SK-N-SH (cell line): ENCODE measurements at regions not wholly inside any gene's neighbourhood (a gene's known extent, or its start where the extent isn't known, plus 50 kb on each side); places are given as distances from the start of the nearest gene placed in this dataset.

Experiments
- CTCF ChIA-PET: fragments of 300-600, 350-600 bp; formaldehyde crosslinking; extraction: SDS; loops from one replicate; lab custom pipeline; 2021; lab: Yijun Ruan, JAX
- POLR2A ChIA-PET: fragments of 350-600 bp; sonication (Branson Sonifier 250); formaldehyde crosslinking; extraction: SDS; loops from one replicate; lab custom pipeline; 2020; ENCODE audit warnings: antibody characterized with exemption, inconsistent platforms; lab: Yijun Ruan, JAX
- DNase-seq: peaks from one replicate; pipeline ENCODE4 v3.0.0; 2012
- H2AFZ ChIP-seq: fragments of 200-600 bp; sonication (generic); 2 replicates; pipeline ENCODE4 v1.8.1; 2016; ENCODE audit warnings: antibody characterized with exemption, mild to moderate bottlenecking, low read depth
- H3F3A ChIP-seq: fragments of 200-600 bp; sonication (generic); replicated peaks from 2 replicates; pipeline ENCODE3; 2016; ENCODE audit warnings: antibody characterized with exemption, mild to moderate bottlenecking; ENCODE audit not compliant: insufficient read depth
- H3K27ac ChIP-seq, 2 experiments: fragments of 200-500 bp in 1 of 2; fragments of 200-600 bp in 1 of 2; sonication (Bioruptor generic) in 1 of 2; sonication (generic), shearing (Covaris generic) in 1 of 2; 2 replicates each; pipeline versions ENCODE4 v1.5.1 to v1.6.1; 2014 to 2016; ENCODE audit warnings: low read depth in 2 of 2, inconsistent platforms in 1 of 2, low read length in 1 of 2, mild to moderate bottlenecking in 1 of 2, mixed read lengths in 1 of 2
- H3K27me3 ChIP-seq: fragments of 200-600 bp; sonication (generic), shearing (Covaris generic); 2 replicates; pipeline ENCODE4 v1.6.1; 2016; ENCODE audit warnings: mixed run types; ENCODE audit not compliant: insufficient read depth
- H3K36me3 ChIP-seq, 2 experiments: fragments of 200-500 bp in 1 of 2; fragments of 200-600 bp in 1 of 2; sonication (Bioruptor generic) in 1 of 2; sonication (generic) in 1 of 2; replicated peaks in 1 of 2; 2 replicates each; pipeline versions ENCODE3 to v1.5.1; 2014 to 2016; ENCODE audit warnings: low read length in 1 of 2, mild to moderate bottlenecking in 1 of 2; ENCODE audit not compliant: insufficient read depth in 2 of 2, control insufficient read depth in 1 of 2
- H3K4me1 ChIP-seq, 2 experiments: fragments of 200-500 bp in 1 of 2; fragments of 200-600 bp in 1 of 2; sonication (Bioruptor generic) in 1 of 2; sonication (generic), shearing (Covaris generic) in 1 of 2; 2 replicates each; pipeline versions ENCODE4 v1.5.1 to v1.6.1; 2014 to 2016; ENCODE audit warnings: low read depth in 1 of 2, low read length in 1 of 2, mixed run types in 1 of 2; ENCODE audit not compliant: insufficient read depth in 2 of 2, control insufficient read depth in 1 of 2
- H3K4me2 ChIP-seq: fragments of 200-600 bp; sonication (generic), shearing (Covaris generic); 2 replicates; pipeline ENCODE4 v1.6.1; 2017; ENCODE audit warnings: mixed run types
- H3K4me3 ChIP-seq, 2 experiments: fragments of 200-500 bp in 1 of 2; fragments of 200-600 bp in 1 of 2; sonication (Bioruptor generic) in 1 of 2; sonication (generic), shearing (Covaris generic) in 1 of 2; 2 replicates each; pipeline versions ENCODE4 v1.5.1 to v1.8.1; 2014 to 2016; ENCODE audit warnings: low read depth in 2 of 2, inconsistent platforms in 1 of 2, low read length in 1 of 2, mild to moderate bottlenecking in 1 of 2, mixed read lengths in 1 of 2, moderate library complexity in 1 of 2
- H3K79me2 ChIP-seq: fragments of 200-600 bp; sonication (generic); 2 replicates; pipeline ENCODE4 v1.8.1; 2017; ENCODE audit warnings: mild to moderate bottlenecking; ENCODE audit not compliant: insufficient read depth
- H3K9ac ChIP-seq: fragments of 200-600 bp; sonication (generic); 2 replicates; pipeline ENCODE4 v1.6.1; 2017; ENCODE audit warnings: mixed run types
- H3K9me2 ChIP-seq: fragments of 200-600 bp; sonication (generic); 2 replicates; pipeline ENCODE4 v1.6.1; 2017; ENCODE audit warnings: mixed run types
- H3K9me3 ChIP-seq: fragments of 200-600 bp; sonication (generic); 2 replicates; pipeline ENCODE4 v1.6.1; 2017; ENCODE audit warnings: mixed run types, mild to moderate bottlenecking, moderate library complexity
- H4K20me1 ChIP-seq: fragments of 200-600 bp; sonication (generic); 2 replicates; pipeline ENCODE4 v1.6.1; 2017; ENCODE audit warnings: mild to moderate bottlenecking, mixed run types; ENCODE audit not compliant: insufficient read depth
- ELF1 ChIP-seq: IDR thresholded peaks from 2 replicates; pipeline ENCODE4 v1.4.0; 2012
- EP300 ChIP-seq, 2 experiments: IDR thresholded peaks; 2 replicates each; pipeline versions ENCODE4 v1.4.0 to v1.6.1; 2012; ENCODE audit warnings: borderline replicate concordance in 1 of 2, low read depth in 1 of 2, low read length in 1 of 2
- EZH2phosphoT487 ChIP-seq: fragments of 200-600 bp; sonication (generic); IDR thresholded peaks from 2 replicates; pipeline ENCODE4 v1.6.1; 2017; ENCODE audit warnings: low read depth, mixed run types, mild to moderate bottlenecking, antibody characterized with exemption, moderate library complexity, borderline replicate concordance
- FOSL2 ChIP-seq: IDR thresholded peaks from 2 replicates; pipeline ENCODE4 v1.4.0; 2012; ENCODE audit warnings: low read depth, mild to moderate bottlenecking, moderate library complexity, borderline replicate concordance
- FOXM1 ChIP-seq: IDR thresholded peaks from 2 replicates; pipeline ENCODE4 v1.4.0; 2012; ENCODE audit warnings: low read depth, mild to moderate bottlenecking
- GATA2 ChIP-seq: sonication (generic); formaldehyde crosslinking; IDR thresholded peaks from 2 replicates; pipeline ENCODE4 v1.5.0; 2020; ENCODE audit warnings: mild to moderate bottlenecking, missing genetic modification reagents
- JUND ChIP-seq: IDR thresholded peaks from 2 replicates; pipeline ENCODE4 v1.4.0; 2012
- MEF2A ChIP-seq: IDR thresholded peaks from 2 replicates; pipeline ENCODE4 v1.4.0; 2012; ENCODE audit warnings: low read depth, borderline replicate concordance
- NFIC ChIP-seq: IDR thresholded peaks from 2 replicates; pipeline ENCODE4 v1.4.0; 2012; ENCODE audit warnings: borderline replicate concordance
- NRF1 ChIP-seq: IDR thresholded peaks from 2 replicates; pipeline ENCODE4 v1.6.1; 2012; ENCODE audit warnings: low read depth, mild to moderate bottlenecking, low read length
- RCOR1 ChIP-seq: fragments of 150-350 bp; IDR thresholded peaks from 2 replicates; pipeline ENCODE4 v1.6.1; 2017; ENCODE audit warnings: antibody characterized with exemption, low read length
- RFX5 ChIP-seq: IDR thresholded peaks from 2 replicates; pipeline ENCODE4 v1.6.1; 2012; ENCODE audit warnings: mild to moderate bottlenecking, improper control_type of control experiment, low read length
- RXRA ChIP-seq: IDR thresholded peaks from 2 replicates; pipeline ENCODE4 v1.4.0; 2012; ENCODE audit warnings: low read depth, mild to moderate bottlenecking, borderline replicate concordance
- SIN3A ChIP-seq: IDR thresholded peaks from 2 replicates; pipeline ENCODE4 v1.6.1; 2012; ENCODE audit warnings: low read depth, mild to moderate bottlenecking, low read length, moderate library complexity, borderline replicate concordance
- SMC3 ChIP-seq: IDR thresholded peaks from 2 replicates; pipeline ENCODE4 v1.6.1; 2012; ENCODE audit warnings: low read depth, low read length, improper control_type of control experiment
- TAF1 ChIP-seq: IDR thresholded peaks from 2 replicates; pipeline ENCODE4 v1.6.1; 2012; ENCODE audit warnings: low read depth, mild to moderate bottlenecking, low read length, moderate library complexity, borderline replicate concordance
- TCF12 ChIP-seq: IDR thresholded peaks from 2 replicates; pipeline ENCODE4 v1.4.0; 2012
- WGBS: methylation state at CpG from one replicate; pipeline ENCODE4 v1.1.6; 2017; ENCODE audit warnings: low lambda C conversion rate; 5-methylcytosine and 5-hydroxymethylcytosine counted together
- TF ChIP-seq, protein P1 (sequence below): fragments of 150-350 bp; IDR thresholded peaks from 2 replicates; pipeline ENCODE4 v1.6.1; 2017; ENCODE audit warnings: antibody characterized with exemption, low read length, low read depth, borderline replicate concordance
- TF ChIP-seq, protein P2 (sequence below): fragments of 200-600 bp; sonication (generic); IDR thresholded peaks from 2 replicates; pipeline ENCODE4 v1.6.1; 2017; ENCODE audit warnings: antibody characterized with exemption, mild to moderate bottlenecking, moderate library complexity
- TF ChIP-seq, protein P3 (sequence below): IDR thresholded peaks from 2 replicates; pipeline ENCODE4 v1.4.0; 2012; ENCODE audit warnings: low read depth
- TF ChIP-seq, protein P4 (sequence below): IDR thresholded peaks from 2 replicates; pipeline ENCODE4; 2012
- TF ChIP-seq, protein P5 (sequence below): IDR thresholded peaks from 2 replicates; pipeline ENCODE4 v1.4.0; 2012; ENCODE audit warnings: low read depth, borderline replicate concordance

DNA sequence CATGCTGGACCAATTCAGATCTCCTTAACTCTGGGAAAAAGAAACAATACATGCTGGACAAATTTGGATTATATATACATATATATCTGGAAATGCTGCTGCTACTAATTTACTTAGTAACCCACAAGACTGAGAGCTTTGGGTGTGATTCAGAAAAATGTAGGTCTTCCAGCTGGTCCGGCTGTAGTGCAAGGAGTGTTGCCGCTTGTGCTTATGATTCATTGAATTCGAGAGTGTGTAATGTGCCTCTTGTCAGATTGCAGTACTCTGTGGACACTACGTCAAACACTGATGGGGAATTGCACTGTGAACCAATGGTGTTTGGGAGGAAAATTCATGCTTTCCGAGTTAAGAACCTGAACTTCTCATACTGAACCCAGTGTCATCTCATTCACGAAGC, 1155.5 kb downstream of the EPHA7 start:
- no peaks in the 10 kb centered on the region for H3K79me2 ChIP-seq
- no peaks in the 10 kb centered on the region for H3K9me2 ChIP-seq
- no peaks in the 10 kb centered on the region for H3K4me1 ChIP-seq
- H3K27me3 ChIP-seq = no peaks in the 10 kb centered on the region
- H3K9ac ChIP-seq = no peak overlapping the region
- POLR2A ChIA-PET = no interaction called here
- H4K20me1 ChIP-seq = no peaks in the 10 kb centered on the region
- H3F3A ChIP-seq = no peaks in the 10 kb centered on the region
- peaks cover 2% of the 10 kb centered on the region; the same call in 1 of the 2 replicates for H3K9me3 ChIP-seq
- no peak overlapping the region for H3K4me3 ChIP-seq
- no peak for DNase-seq
- H3K4me2 ChIP-seq = no peak overlapping the region
- no peak overlapping the region for H3K27ac ChIP-seq
- 24% methylated on average over 6 of the region's 6 CpGs for WGBS
- TF ChIP-seq, protein P1, sequence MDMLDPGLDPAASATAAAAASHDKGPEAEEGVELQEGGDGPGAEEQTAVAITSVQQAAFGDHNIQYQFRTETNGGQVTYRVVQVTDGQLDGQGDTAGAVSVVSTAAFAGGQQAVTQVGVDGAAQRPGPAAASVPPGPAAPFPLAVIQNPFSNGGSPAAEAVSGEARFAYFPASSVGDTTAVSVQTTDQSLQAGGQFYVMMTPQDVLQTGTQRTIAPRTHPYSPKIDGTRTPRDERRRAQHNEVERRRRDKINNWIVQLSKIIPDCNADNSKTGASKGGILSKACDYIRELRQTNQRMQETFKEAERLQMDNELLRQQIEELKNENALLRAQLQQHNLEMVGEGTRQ = no peak
- no peak for TF ChIP-seq NRF1
- TF ChIP-seq RCOR1 = no peak
- no peak for TF ChIP-seq NFIC
- TF ChIP-seq RFX5 = no peak
- no peak for TF ChIP-seq FOXM1
- TF ChIP-seq RXRA = no peak
- TF ChIP-seq, protein P2, sequence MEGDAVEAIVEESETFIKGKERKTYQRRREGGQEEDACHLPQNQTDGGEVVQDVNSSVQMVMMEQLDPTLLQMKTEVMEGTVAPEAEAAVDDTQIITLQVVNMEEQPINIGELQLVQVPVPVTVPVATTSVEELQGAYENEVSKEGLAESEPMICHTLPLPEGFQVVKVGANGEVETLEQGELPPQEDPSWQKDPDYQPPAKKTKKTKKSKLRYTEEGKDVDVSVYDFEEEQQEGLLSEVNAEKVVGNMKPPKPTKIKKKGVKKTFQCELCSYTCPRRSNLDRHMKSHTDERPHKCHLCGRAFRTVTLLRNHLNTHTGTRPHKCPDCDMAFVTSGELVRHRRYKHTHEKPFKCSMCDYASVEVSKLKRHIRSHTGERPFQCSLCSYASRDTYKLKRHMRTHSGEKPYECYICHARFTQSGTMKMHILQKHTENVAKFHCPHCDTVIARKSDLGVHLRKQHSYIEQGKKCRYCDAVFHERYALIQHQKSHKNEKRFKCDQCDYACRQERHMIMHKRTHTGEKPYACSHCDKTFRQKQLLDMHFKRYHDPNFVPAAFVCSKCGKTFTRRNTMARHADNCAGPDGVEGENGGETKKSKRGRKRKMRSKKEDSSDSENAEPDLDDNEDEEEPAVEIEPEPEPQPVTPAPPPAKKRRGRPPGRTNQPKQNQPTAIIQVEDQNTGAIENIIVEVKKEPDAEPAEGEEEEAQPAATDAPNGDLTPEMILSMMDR = no peak
- TF ChIP-seq ELF1 = no peak
- no peak for TF ChIP-seq SIN3A
- TF ChIP-seq EZH2phosphoT487 = no peak
- no peak for TF ChIP-seq FOSL2
- TF ChIP-seq TCF12 = no peak
- no peak for TF ChIP-seq GATA2 (CRISPR knock-in tag)
- TF ChIP-seq JUND = no peak
- TF ChIP-seq, protein P3, sequence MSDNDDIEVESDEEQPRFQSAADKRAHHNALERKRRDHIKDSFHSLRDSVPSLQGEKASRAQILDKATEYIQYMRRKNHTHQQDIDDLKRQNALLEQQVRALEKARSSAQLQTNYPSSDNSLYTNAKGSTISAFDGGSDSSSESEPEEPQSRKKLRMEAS = no peak
- TF ChIP-seq EP300 (IDR thresholded peaks at IDR 0.05; ENCODE audit: borderline replicate concordance in 1 of 2, low read depth in 1 of 2, low read length in 1 of 2) = no peak
- no peak for TF ChIP-seq SMC3
- CTCF ChIA-PET = no interaction called here
- no peak overlapping the region for H2AFZ ChIP-seq
- H3K36me3 ChIP-seq = no peaks in the 10 kb centered on the region

DNA sequence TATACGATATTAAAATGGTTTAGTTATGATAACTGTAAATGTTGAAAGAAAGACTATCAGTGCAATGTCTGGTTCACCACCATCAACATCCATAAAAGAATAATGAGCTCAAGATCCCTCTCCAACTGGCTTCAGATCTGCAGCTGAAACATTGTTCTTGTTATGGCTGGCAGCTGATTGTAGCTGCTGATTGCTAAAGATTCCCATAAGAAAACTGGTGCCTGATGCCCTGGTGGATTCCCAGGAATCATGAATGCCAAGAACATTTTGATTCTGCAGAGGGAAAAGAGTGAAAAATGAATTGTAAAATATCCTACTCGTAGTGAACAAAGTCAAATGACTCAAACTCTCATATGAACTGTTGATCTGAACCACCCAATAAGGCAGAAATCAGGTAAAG, 1160.2 kb downstream of the EPHA7 start:
- 3% methylated on average over 2 of the region's 2 CpGs for WGBS
- H3K79me2 ChIP-seq = no peaks in the 10 kb centered on the region
- H3F3A ChIP-seq = no peaks in the 10 kb centered on the region
- ChIA-PET POLR2A (no interaction called here), CTCF (no interaction called here)
- H3K4me1 ChIP-seq = no peaks in the 10 kb centered on the region
- no peaks in the 10 kb centered on the region for H3K36me3 ChIP-seq
- TF ChIP-seq, protein P4, sequence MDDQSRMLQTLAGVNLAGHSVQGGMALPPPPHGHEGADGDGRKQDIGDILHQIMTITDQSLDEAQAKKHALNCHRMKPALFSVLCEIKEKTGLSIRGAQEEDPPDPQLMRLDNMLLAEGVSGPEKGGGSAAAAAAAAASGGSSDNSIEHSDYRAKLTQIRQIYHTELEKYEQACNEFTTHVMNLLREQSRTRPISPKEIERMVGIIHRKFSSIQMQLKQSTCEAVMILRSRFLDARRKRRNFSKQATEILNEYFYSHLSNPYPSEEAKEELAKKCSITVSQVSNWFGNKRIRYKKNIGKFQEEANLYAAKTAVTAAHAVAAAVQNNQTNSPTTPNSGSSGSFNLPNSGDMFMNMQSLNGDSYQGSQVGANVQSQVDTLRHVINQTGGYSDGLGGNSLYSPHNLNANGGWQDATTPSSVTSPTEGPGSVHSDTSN = no peak
- TF ChIP-seq, protein P5, sequence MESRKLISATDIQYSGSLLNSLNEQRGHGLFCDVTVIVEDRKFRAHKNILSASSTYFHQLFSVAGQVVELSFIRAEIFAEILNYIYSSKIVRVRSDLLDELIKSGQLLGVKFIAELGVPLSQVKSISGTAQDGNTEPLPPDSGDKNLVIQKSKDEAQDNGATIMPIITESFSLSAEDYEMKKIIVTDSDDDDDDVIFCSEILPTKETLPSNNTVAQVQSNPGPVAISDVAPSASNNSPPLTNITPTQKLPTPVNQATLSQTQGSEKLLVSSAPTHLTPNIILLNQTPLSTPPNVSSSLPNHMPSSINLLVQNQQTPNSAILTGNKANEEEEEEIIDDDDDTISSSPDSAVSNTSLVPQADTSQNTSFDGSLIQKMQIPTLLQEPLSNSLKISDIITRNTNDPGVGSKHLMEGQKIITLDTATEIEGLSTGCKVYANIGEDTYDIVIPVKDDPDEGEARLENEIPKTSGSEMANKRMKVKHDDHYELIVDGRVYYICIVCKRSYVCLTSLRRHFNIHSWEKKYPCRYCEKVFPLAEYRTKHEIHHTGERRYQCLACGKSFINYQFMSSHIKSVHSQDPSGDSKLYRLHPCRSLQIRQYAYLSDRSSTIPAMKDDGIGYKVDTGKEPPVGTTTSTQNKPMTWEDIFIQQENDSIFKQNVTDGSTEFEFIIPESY = no peak
- TF ChIP-seq MEF2A (no peak), ELF1 (no peak), RXRA (no peak), TAF1 (no peak), TCF12 (no peak), RCOR1 (no peak), NRF1 (no peak), GATA2 (CRISPR knock-in tag) (no peak)
- TF ChIP-seq, protein P2 = no peak
- no peak for DNase-seq
- H3K9ac ChIP-seq = no peak overlapping the region
- no peak overlapping the region for H3K4me3 ChIP-seq
- H2AFZ ChIP-seq = no peak overlapping the region
- no peaks in the 10 kb centered on the region for H3K27me3 ChIP-seq
- H3K9me2 ChIP-seq = no peaks in the 10 kb centered on the region
- H3K9me3 ChIP-seq = no peaks in the 10 kb centered on the region
- no peaks in the 10 kb centered on the region for H4K20me1 ChIP-seq
- no peak overlapping the region for H3K4me2 ChIP-seq
- no peak overlapping the region for H3K27ac ChIP-seq
